ENCODE measurements at regions not wholly inside any gene's neighbourhood (a gene's known extent, or its start where the extent isn't known, plus 50 kb on each side); places are given as distances from the start of the nearest gene placed in this dataset.
"Not testable (repeated sequence)": the region's sequence is repeated elsewhere in the genome, so short reads cannot be mapped to it uniquely, and the experiment has no call there.

GRCh38 chr2:142422041-142422440, 291.2 kb upstream of the LRP1B start:
- H3K4me1 Mint-ChIP-seq (ENCODE audit: low read depth) = no peaks in the 10 kb centered on the region
- H3K27me3 Mint-ChIP-seq (ENCODE audit: insufficient read depth) = no peaks in the 10 kb centered on the region
- H3K4me3 Mint-ChIP-seq = no peak overlapping the region
- no peaks in the 10 kb centered on the region for H3K36me3 Mint-ChIP-seq (ENCODE audit: low read depth)
- TF ChIP-seq, protein P1, sequence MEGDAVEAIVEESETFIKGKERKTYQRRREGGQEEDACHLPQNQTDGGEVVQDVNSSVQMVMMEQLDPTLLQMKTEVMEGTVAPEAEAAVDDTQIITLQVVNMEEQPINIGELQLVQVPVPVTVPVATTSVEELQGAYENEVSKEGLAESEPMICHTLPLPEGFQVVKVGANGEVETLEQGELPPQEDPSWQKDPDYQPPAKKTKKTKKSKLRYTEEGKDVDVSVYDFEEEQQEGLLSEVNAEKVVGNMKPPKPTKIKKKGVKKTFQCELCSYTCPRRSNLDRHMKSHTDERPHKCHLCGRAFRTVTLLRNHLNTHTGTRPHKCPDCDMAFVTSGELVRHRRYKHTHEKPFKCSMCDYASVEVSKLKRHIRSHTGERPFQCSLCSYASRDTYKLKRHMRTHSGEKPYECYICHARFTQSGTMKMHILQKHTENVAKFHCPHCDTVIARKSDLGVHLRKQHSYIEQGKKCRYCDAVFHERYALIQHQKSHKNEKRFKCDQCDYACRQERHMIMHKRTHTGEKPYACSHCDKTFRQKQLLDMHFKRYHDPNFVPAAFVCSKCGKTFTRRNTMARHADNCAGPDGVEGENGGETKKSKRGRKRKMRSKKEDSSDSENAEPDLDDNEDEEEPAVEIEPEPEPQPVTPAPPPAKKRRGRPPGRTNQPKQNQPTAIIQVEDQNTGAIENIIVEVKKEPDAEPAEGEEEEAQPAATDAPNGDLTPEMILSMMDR (IDR thresholded peaks at IDR 0.05) = no peak
- H3K27ac Mint-ChIP-seq = no peak overlapping the region
- DNase-seq = no peak
- H3K9me3 Mint-ChIP-seq = peaks cover 52% of the 10 kb centered on the region

DNA sequence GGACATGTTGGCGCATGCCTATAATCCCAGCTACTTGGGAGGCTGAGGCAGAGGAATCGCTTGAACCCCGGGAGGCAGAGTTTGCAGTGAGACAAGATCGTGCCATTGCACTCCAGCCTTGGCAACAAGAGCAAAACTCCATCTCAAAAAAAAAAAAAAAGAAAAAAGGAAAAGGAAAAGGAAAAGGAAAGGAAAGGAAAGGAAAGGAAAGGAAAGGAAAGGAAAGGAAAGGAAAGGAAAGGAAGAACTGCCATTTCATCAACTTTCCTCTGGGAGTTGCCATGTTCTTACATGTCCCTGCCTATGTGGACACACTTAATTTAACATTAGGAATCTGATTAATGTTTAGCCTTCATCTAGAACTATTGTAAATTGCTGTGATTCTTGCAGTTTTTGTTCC, 287.9 kb upstream of the LRP1B start:
- not testable (repeated sequence) for H3K4me1 Mint-ChIP-seq (ENCODE audit: low read depth); H3K27ac Mint-ChIP-seq; H3K36me3 Mint-ChIP-seq (ENCODE audit: low read depth); H3K27me3 Mint-ChIP-seq (ENCODE audit: insufficient read depth); DNase-seq; H3K4me3 Mint-ChIP-seq
- peaks cover 46% of the 10 kb centered on the region for H3K9me3 Mint-ChIP-seq

DNA sequence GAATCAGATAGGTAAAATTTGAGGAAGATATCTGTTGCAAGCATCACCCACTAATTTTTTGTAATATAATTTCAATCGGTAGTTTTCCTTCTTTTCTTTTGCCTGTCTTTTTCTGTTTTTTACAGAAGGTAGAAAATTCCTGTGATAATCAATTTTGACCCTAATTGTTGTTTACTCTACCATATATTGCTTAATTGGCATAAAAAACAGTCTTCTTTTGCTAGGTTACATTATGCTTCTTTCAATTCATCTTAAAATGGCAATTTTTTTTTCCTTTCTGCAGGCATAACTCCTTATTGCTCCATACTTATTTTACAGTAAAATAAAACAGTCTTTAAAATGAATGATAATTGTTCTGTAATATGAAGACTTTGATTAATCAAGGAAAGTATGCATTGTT, 286.2 kb upstream of the LRP1B start:
- no peak for DNase-seq
- TF ChIP-seq, protein P1 (IDR thresholded peaks at IDR 0.05) = no peak
- H3K36me3 Mint-ChIP-seq (ENCODE audit: low read depth) = no peaks in the 10 kb centered on the region
- H3K4me3 Mint-ChIP-seq = no peak overlapping the region
- peaks cover 33% of the 10 kb centered on the region for H3K9me3 Mint-ChIP-seq
- no peaks in the 10 kb centered on the region for H3K27me3 Mint-ChIP-seq (ENCODE audit: insufficient read depth)
- H3K4me1 Mint-ChIP-seq (ENCODE audit: low read depth) = no peaks in the 10 kb centered on the region
- no peak overlapping the region for H3K27ac Mint-ChIP-seq

GRCh38 chr2:142415461-142415860, 284.6 kb upstream of the LRP1B start:
- no peaks in the 10 kb centered on the region for H3K4me1 Mint-ChIP-seq (ENCODE audit: low read depth)
- no peak overlapping the region for H3K4me3 Mint-ChIP-seq
- H3K9me3 Mint-ChIP-seq = peaks cover 20% of the 10 kb centered on the region
- H3K36me3 Mint-ChIP-seq (ENCODE audit: low read depth) = no peaks in the 10 kb centered on the region
- no peak overlapping the region for H3K27ac Mint-ChIP-seq
- H3K27me3 Mint-ChIP-seq (ENCODE audit: insufficient read depth) = no peaks in the 10 kb centered on the region
- TF ChIP-seq, protein P1 (IDR thresholded peaks at IDR 0.05) = no peak
- DNase-seq = no peak

DNA sequence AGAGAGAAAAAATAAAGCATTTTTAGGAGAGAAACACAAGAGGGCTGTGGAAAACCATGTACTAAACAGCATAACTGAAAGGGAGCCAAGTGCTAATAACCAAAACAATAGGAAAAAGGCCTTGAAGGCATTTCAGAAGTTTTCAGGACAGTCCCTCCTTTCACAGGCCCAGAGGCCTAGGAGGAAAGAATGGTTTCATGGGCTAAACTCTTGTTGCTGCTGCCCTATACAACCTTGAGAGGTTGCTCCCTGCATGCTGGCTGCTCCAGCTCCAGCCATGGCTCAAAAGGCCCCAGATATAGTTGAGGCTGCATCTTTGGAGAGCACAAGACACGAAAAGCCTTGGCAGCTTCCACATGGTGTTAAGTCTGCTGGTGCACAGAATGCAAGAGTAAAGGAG, 267.4 kb upstream of the LRP1B start:
- Mint-ChIP-seq H3K27me3 (ENCODE audit: insufficient read depth) (no peaks in the 10 kb centered on the region), H3K4me1 (ENCODE audit: low read depth) (no peaks in the 10 kb centered on the region), H3K27ac (no peak overlapping the region), H3K9me3 (peaks cover 43% of the 10 kb centered on the region), H3K4me3 (no peak overlapping the region), H3K36me3 (ENCODE audit: low read depth) (peaks cover 4% of the 10 kb centered on the region; the same call in 1 of the 2 replicates)
- TF ChIP-seq, protein P1 (IDR thresholded peaks at IDR 0.05) = no peak
- DNase-seq = no peak

DNA sequence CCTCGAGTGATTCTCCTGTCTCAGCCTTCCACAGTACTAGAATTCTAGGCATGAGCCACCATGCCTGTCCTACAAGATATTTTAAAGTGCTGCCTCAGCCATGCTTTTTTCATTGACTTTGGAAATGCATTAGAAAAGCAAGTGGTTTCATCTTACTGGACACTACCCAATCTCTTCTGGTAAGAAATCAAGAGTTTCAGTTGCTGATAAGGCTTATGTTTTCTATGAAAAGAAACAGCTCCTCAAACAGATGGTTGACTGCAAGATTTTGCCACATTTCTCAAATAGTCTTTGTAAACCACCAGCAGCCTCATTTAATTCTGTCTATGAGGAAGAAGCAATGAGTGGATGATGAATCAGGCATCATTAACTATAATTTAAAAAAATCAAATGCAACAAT, 264.5 kb upstream of the LRP1B start:
- Mint-ChIP-seq H3K27me3 (ENCODE audit: insufficient read depth) (no peaks in the 10 kb centered on the region), H3K36me3 (ENCODE audit: low read depth) (peaks cover 4% of the 10 kb centered on the region; the same call in 1 of the 2 replicates)

More for the DNA sequence above, 264.5 kb upstream of the LRP1B start:
- peaks cover 41% of the 10 kb centered on the region for H3K9me3 Mint-ChIP-seq
- DNase-seq = no peak
- TF ChIP-seq, protein P1 (IDR thresholded peaks at IDR 0.05) = no peak
- H3K4me3 Mint-ChIP-seq = no peak overlapping the region
- no peak overlapping the region for H3K27ac Mint-ChIP-seq
- no peaks in the 10 kb centered on the region for H3K4me1 Mint-ChIP-seq (ENCODE audit: low read depth)

Data from HFFc6 (cell line).